ENCODE measurements at regions not wholly inside any gene's neighbourhood (a gene's known extent, or its start where the extent isn't known, plus 50 kb on each side); places are given as distances from the start of the nearest gene placed in this dataset.

- FAIRE-seq: peak; percentile 18
- Histone ChIP-seq H3K4me2 (no peak overlapping the region), H3K4me3 (no peak overlapping the region), H3K4me1 (peaks cover 7% of the 10 kb centered on the region; the same call in 1 of the 3 replicates), H3K9me3 (no peaks in the 10 kb centered on the region), H3K27ac (no peak overlapping the region)
- ATAC-seq: peak; percentile 56 to 87; a peak in 3 of 6 replicates
- ChIA-PET CTCF (no interaction called here), POLR2A (no interaction called here)
- TF ChIP-seq HES2 (IDR thresholded peaks at IDR 0.05): no peak
- TF ChIP-seq PBX3 (IDR thresholded peaks at IDR 0.05): no peak
- no peak for TF ChIP-seq JUNB (IDR thresholded peaks at IDR 0.05)
- no peak for TF ChIP-seq NPAS2 (CRISPR knock-in tag; IDR thresholded peaks at IDR 0.05; ENCODE audit: borderline replicate concordance)
- TF ChIP-seq NR3C1 (IDR thresholded peaks at IDR 0.05): no peak
- no peak for TF ChIP-seq NFE2L2 (conservative IDR thresholded peaks at IDR 0.05; ENCODE audit: low read length)
- TF ChIP-seq ATOH8 (CRISPR knock-in tag; IDR thresholded peaks at IDR 0.05; ENCODE audit: low read depth): no peak
- TF ChIP-seq CTCF (IDR thresholded peaks at IDR 0.05): peak; percentile 41
- TF ChIP-seq BHLHE40 (IDR thresholded peaks at IDR 0.05; ENCODE audit: low read depth, low read length): no peak
- TF ChIP-seq SMC3 (IDR thresholded peaks at IDR 0.05): peak; percentile 26; the same call in 1 of the 3 replicates
- peak in 1 of 2 experiments; percentile 58; a peak in 3 of 5 replicates for TF ChIP-seq RAD21 (conservative IDR thresholded peaks at IDR 0.05 in 1 of 2, IDR thresholded peaks at IDR 0.05 in 1 of 2)
- TF ChIP-seq FOSL2 (IDR thresholded peaks at IDR 0.05): no peak
- TF ChIP-seq FOSL2 (CRISPR knock-in tag; IDR thresholded peaks at IDR 0.05): no peak
- TF ChIP-seq FOSB (CRISPR knock-in tag; IDR thresholded peaks at IDR 0.05): no peak
- TF ChIP-seq ESRRA (IDR thresholded peaks at IDR 0.05; ENCODE audit: borderline replicate concordance, low read length): no peak
- TF ChIP-seq GATA3 (IDR thresholded peaks at IDR 0.05; ENCODE audit: borderline replicate concordance): no peak
- 22% methylated on average over 3 of the region's 3 CpGs for WGBS (ENCODE audit: missing lambda C conversion rate)
- peak; percentile 11 to 45 for DNase-seq (ENCODE audit: low read depth in 1 of 2, low spot score in 1 of 2)
These were observed 103.0 kb upstream of the ARHGEF26 start for GRCh38 chr3:154018100-154018696.

GRCh38 chr3:154022606-154023005, 98.6 kb upstream of the ARHGEF26 start:
- no peak overlapping the region for H3K4me3 ChIP-seq
- ChIA-PET CTCF (no interaction called here), POLR2A (no interaction called here)
- no peak for TF ChIP-seq HES2 (IDR thresholded peaks at IDR 0.05)
- TF ChIP-seq NFE2L2 (conservative IDR thresholded peaks at IDR 0.05; ENCODE audit: low read length): no peak
- no peak for TF ChIP-seq HOXB13 (CRISPR knock-in tag; IDR thresholded peaks at IDR 0.05; ENCODE audit: low read depth)
- no peak for TF ChIP-seq REST (IDR thresholded peaks at IDR 0.05)
- no peak for TF ChIP-seq ZC3H11A (IDR thresholded peaks at IDR 0.05)
- TF ChIP-seq RFX5 (IDR thresholded peaks at IDR 0.05): no peak
- TF ChIP-seq USF2 (IDR thresholded peaks at IDR 0.05): no peak
- TF ChIP-seq CHD2 (IDR thresholded peaks at IDR 0.05; ENCODE audit: low read length, partially characterized antibody): no peak
- TF ChIP-seq CEBPB (IDR thresholded peaks at IDR 0.05): no peak
- no peak for TF ChIP-seq ESRRA (IDR thresholded peaks at IDR 0.05; ENCODE audit: borderline replicate concordance, low read length)
- no peak for TF ChIP-seq BCL3 (IDR thresholded peaks at IDR 0.05)
- TF ChIP-seq ZFP36 (IDR thresholded peaks at IDR 0.05; ENCODE audit: borderline replicate concordance, partially characterized antibody): no peak
- no peaks in the 10 kb centered on the region for H3K9me3 ChIP-seq
- DNase-seq (ENCODE audit: low read depth in 1 of 2, low spot score in 1 of 2): peak in 1 of 2 experiments; percentile 10
- WGBS (ENCODE audit: missing lambda C conversion rate): 0% methylated on average over 1 of the region's 1 CpG
- H3K4me2 ChIP-seq: peak overlapping the region; percentile 40
- peak in 1 of 2 experiments; percentile 54; a peak in 3 of 6 replicates for ATAC-seq
- no peak overlapping the region; a peak in 1 of 6 replicates for H3K27ac ChIP-seq
- peaks cover 15% of the 10 kb centered on the region; the same call in 1 of the 3 replicates for H3K4me1 ChIP-seq
- FAIRE-seq: no peak

All from A549 (cell line).